Body of pancreas (tissue), 4 donors: ENCODE measurements at regions not wholly inside any gene's neighbourhood (a gene's known extent, or its start where the extent isn't known, plus 50 kb on each side); places are given as distances from the start of the nearest gene placed in this dataset.

ENCODE experiments used
- ATAC-seq: fragments of 150-250 bp; one replicate; pipeline ENCODE4 v1.9.1; 2016
- DNase-seq, 4 donors: peaks; one replicate each; pipeline ENCODE4 v3.0.0-alpha.2; 2019
- H3K27ac ChIP-seq, 4 donors: fragments of 200-600 bp; sonication (generic); 1 replicate in 3 of 4; 2 replicates in 1 of 4; pipeline versions ENCODE4 v1.5.1 to v1.6.1; 2016 to 2019; ENCODE audit warnings: mild to moderate bottlenecking in 1 of 4, mixed read lengths in 1 of 4, moderate library complexity in 1 of 4
- H3K27me3 ChIP-seq, 2 donors: fragments of 200-600 bp; sonication (generic); one replicate each; pipeline ENCODE4 v1.6.0; 2016; ENCODE audit warnings: mild to moderate bottlenecking in 1 of 2
- H3K36me3 ChIP-seq, 2 donors: fragments of 200-600 bp; sonication (generic); replicated peaks in 1 of 2; 2 replicates each; pipeline ENCODE4 v1.5.1; 2016; ENCODE audit warnings: low read depth in 2 of 2; ENCODE audit not compliant: insufficient read depth in 1 of 2
- H3K4me1 ChIP-seq: fragments of 200-600 bp; sonication (generic); one replicate; pipeline ENCODE4 v1.6.0; 2016
- H3K4me3 ChIP-seq, 2 donors: fragments of 200-600 bp; sonication (generic); 1 replicate in 1 of 2; 2 replicates in 1 of 2; pipeline ENCODE4 v1.5.1; 2016 to 2019
- H3K9me3 ChIP-seq, 3 donors: fragments of 200-600 bp; sonication (generic); 1 replicate in 2 of 3; 2 replicates in 1 of 3; pipeline ENCODE4 v1.5.1; 2016
- POLR2A ChIP-seq, 3 donors: fragments of 450-650 bp; IDR thresholded peaks; one replicate each; pipeline ENCODE4 v1.6.1; 2016; ENCODE audit warnings: antibody characterized with exemption in 3 of 3, mild to moderate bottlenecking in 2 of 3
- WGBS, 2 donors: methylation state at CpG; one replicate each; pipeline ENCODE4 v1.1.5; 2017; 5-methylcytosine and 5-hydroxymethylcytosine counted together
- intact Hi-C: fragments of 100-400 bp; cut with DNase I; formaldehyde crosslinking; loops from one replicate; pipeline ENCODE4 v1.15.1; 2023
- TF ChIP-seq, protein P1 (sequence below), 7 experiments: fragments of 450-650 bp in 4 of 7; fragments of 200-600 bp in 3 of 7; sonication (generic) in 3 of 7; IDR thresholded peaks; one replicate each; pipeline ENCODE4 v1.5.1; 2016 to 2019; ENCODE audit warnings: antibody characterized with exemption in 7 of 7

DNA sequence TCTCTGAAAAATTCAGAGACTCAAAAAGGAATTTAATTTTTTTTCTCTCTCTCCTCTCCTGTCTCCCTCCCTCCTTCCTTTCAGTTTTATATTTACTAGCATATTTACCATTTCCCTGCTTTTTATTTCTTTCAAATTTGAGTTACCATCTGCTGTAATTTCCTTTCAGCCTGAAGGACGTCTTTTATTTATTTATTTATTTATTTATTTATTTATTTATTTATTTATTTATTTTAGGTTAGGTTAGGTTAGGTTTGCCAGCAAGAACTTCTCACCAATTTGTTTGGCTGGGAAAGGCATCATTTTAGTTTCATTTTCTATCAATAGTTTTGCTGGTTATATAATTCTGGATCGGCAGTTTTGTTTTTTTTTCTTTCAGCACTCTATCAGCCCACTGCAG is 231.7 kb upstream of the ZRANB2 start:
- 55 to 56% methylated on average over 2 of the region's 2 CpGs for WGBS, 2 donors

GRCh38 chr1:71311376-71311775 is 230.5 kb upstream of the ZRANB2 start:
- H3K27ac ChIP-seq: no peak overlapping the region
- TF ChIP-seq, protein P1, sequence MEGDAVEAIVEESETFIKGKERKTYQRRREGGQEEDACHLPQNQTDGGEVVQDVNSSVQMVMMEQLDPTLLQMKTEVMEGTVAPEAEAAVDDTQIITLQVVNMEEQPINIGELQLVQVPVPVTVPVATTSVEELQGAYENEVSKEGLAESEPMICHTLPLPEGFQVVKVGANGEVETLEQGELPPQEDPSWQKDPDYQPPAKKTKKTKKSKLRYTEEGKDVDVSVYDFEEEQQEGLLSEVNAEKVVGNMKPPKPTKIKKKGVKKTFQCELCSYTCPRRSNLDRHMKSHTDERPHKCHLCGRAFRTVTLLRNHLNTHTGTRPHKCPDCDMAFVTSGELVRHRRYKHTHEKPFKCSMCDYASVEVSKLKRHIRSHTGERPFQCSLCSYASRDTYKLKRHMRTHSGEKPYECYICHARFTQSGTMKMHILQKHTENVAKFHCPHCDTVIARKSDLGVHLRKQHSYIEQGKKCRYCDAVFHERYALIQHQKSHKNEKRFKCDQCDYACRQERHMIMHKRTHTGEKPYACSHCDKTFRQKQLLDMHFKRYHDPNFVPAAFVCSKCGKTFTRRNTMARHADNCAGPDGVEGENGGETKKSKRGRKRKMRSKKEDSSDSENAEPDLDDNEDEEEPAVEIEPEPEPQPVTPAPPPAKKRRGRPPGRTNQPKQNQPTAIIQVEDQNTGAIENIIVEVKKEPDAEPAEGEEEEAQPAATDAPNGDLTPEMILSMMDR (IDR thresholded peaks at IDR 0.05): no peak
- TF ChIP-seq POLR2A (IDR thresholded peaks at IDR 0.05): no peak
- DNase-seq (no peak), ATAC-seq (no peak)
- H3K4me3 ChIP-seq: no peak overlapping the region
- intact Hi-C loops: no loop called here
- H3K27me3 ChIP-seq: no peaks in the 10 kb centered on the region
- 15 to 27% methylated on average over 1 of the region's 1 CpG for WGBS, 2 donors
- no peaks in the 10 kb centered on the region for H3K4me1 ChIP-seq
- H3K36me3 ChIP-seq: no peaks in the 10 kb centered on the region
- no peaks in the 10 kb centered on the region for H3K9me3 ChIP-seq

More for the DNA sequence above, 231.7 kb upstream of the ZRANB2 start:
- Histone ChIP-seq H3K27ac (no peak overlapping the region), H3K9me3 (no peaks in the 10 kb centered on the region), H3K4me1 (no peaks in the 10 kb centered on the region), H3K4me3 (no peak overlapping the region), H3K27me3 (no peaks in the 10 kb centered on the region), H3K36me3 (no peaks in the 10 kb centered on the region)
- intact Hi-C loops: no loop called here
- ATAC-seq (no peak), DNase-seq (no peak)
- no peak for TF ChIP-seq POLR2A (IDR thresholded peaks at IDR 0.05)
- TF ChIP-seq, protein P1 (IDR thresholded peaks at IDR 0.05): no peak

- intact Hi-C loops: no loop called here
- Histone ChIP-seq H3K36me3 (no peaks in the 10 kb centered on the region), H3K4me1 (no peaks in the 10 kb centered on the region), H3K27ac (no peak overlapping the region), H3K4me3 (no peak overlapping the region), H3K27me3 (no peaks in the 10 kb centered on the region), H3K9me3 (no peaks in the 10 kb centered on the region)
- ATAC-seq: no peak
- no peak for TF ChIP-seq POLR2A (IDR thresholded peaks at IDR 0.05)
- TF ChIP-seq, protein P1 (IDR thresholded peaks at IDR 0.05): no peak
- DNase-seq: no peak
Observed at GRCh38 chr1:71307451-71307850, 226.6 kb upstream of the ZRANB2 start.

- DNase-seq (no peak), ATAC-seq (no peak)
- TF ChIP-seq, protein P1 (IDR thresholded peaks at IDR 0.05): no peak
- no peak for TF ChIP-seq POLR2A (IDR thresholded peaks at IDR 0.05)
- Histone ChIP-seq H3K27ac (no peak overlapping the region), H3K36me3 (no peaks in the 10 kb centered on the region), H3K9me3 (no peaks in the 10 kb centered on the region), H3K4me3 (no peak overlapping the region), H3K27me3 (no peaks in the 10 kb centered on the region), H3K4me1 (no peaks in the 10 kb centered on the region)
- intact Hi-C loops: no loop called here
- WGBS, 2 donors: 51 to 59% methylated on average over 3 of the region's 3 CpGs
Observed at GRCh38 chr1:71304125-71304524, 223.3 kb upstream of the ZRANB2 start.

GRCh38 chr1:71303617-71304041 is 222.8 kb upstream of the ZRANB2 start:
- Histone ChIP-seq H3K36me3 (no peaks in the 10 kb centered on the region), H3K4me1 (no peaks in the 10 kb centered on the region), H3K4me3 (no peak overlapping the region), H3K27ac (no peak overlapping the region), H3K27me3 (no peaks in the 10 kb centered on the region), H3K9me3 (no peaks in the 10 kb centered on the region)
- TF ChIP-seq POLR2A (IDR thresholded peaks at IDR 0.05): no peak
- TF ChIP-seq, protein P1 (IDR thresholded peaks at IDR 0.05): no peak
- WGBS, 2 donors: 39 to 54% methylated on average over 4 of the region's 4 CpGs
- ATAC-seq: no peak
- intact Hi-C loops: no loop called here
- no peak for DNase-seq
